ENCODE measurements at regions not wholly inside any gene's neighbourhood (a gene's known extent, or its start where the extent isn't known, plus 50 kb on each side); places are given as distances from the start of the nearest gene placed in this dataset.

GRCh38 chr4:110798687-110799086, 175.8 kb upstream of the PITX2 start:
- no peak for TF ChIP-seq EZH2 (IDR thresholded peaks at IDR 0.05; ENCODE audit: low read length)
- TF ChIP-seq CTCF (optimal IDR thresholded peaks at IDR 0.05 in 1 of 3, IDR thresholded peaks at IDR 0.05 in 1 of 3, conservative IDR thresholded peaks at IDR 0.05 in 1 of 3; ENCODE audit: extremely low read depth in 1 of 3, insufficient read depth in 2 of 3, low read length in 3 of 3): no peak

Data from keratinocyte (primary cell).